HG02623 (cell line): ENCODE measurements at regions not wholly inside any gene's neighbourhood (a gene's known extent, or its start where the extent isn't known, plus 50 kb on each side); places are given as distances from the start of the nearest gene placed in this dataset.
"Not testable (repeated sequence)": the region's sequence is repeated elsewhere in the genome, so short reads cannot be mapped to it uniquely, and the experiment has no call there.

Experiments used
- ATAC-seq: cut with Tn5 transposase; IDR thresholded peaks from one replicate; pipeline ENCODE4 v1.9.1; 2021; ENCODE audit warnings: moderate library complexity; ENCODE audit not compliant: unreplicated experiment

GRCh38 chr6:56807326-56807988 lies 147.4 kb upstream of the BEND6 start:
- ATAC-seq, result no peak

DNA sequence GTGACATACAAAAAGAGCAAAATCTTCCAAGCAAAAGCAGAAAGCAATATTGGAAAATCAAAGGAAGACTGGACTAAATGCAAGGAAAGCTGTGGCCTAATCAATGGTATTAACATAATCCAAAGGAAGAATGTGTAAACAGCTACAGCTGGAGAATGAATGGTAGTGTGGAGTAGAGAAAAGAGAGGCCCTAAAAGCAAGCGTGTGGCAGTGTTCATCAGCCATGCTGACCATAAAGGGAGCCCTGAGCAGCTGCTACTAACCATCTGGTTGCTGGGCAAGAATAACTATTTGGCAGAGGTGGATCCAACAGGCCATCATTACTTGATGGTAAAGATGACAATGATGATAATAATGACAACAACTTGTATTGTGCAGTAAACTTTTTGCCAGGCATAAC lies 148.5 kb upstream of the BEND6 start:
- no peak for ATAC-seq

- ATAC-seq, result no peak
Measured at GRCh38 chr6:56804996-56805395, 149.9 kb upstream of the BEND6 start.

- no peak for ATAC-seq
Measured at GRCh38 chr6:56803594-56803993, 151.3 kb upstream of the BEND6 start.

- no peak for ATAC-seq
Measured at GRCh38 chr6:56802584-56802983, 152.3 kb upstream of the BEND6 start.

DNA sequence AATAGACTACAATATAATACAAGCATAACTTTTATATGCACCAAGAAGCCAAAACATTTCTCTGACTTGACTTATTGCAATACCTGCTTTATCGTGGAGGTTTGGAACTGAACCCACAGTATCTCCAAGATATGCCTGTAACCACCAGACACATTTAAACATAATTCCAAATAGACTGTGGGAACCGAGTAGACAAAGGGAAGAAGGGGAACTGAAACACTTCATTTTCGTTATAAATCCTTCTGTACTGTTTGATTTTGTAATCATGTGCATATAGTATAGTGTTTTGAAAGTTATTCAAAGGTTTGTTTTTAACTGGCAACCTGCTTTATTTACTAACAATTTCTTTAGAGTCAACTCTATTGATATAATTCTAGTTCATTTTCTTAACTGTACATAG lies 154.9 kb upstream of the BEND6 start:
- no peak for ATAC-seq

DNA sequence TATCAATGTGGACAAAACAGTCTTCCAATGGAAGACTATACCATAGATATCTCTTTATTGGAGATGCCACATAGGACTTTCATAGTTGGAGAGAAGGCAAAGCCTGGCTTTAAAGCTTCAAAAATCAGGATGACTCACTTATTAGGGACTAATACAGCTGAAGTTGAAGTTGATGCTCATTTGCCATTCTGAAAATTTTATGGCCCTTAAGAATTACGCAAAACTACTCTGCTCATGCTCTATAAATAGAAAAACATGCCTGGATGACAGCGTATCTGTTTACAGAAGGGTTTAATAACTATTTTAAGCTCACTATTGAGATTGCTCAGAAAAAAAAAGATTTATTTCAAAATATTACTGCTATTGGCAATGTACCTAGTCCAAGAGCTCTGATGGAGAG lies 155.5 kb upstream of the DST start:
- ATAC-seq, result no peak

DNA sequence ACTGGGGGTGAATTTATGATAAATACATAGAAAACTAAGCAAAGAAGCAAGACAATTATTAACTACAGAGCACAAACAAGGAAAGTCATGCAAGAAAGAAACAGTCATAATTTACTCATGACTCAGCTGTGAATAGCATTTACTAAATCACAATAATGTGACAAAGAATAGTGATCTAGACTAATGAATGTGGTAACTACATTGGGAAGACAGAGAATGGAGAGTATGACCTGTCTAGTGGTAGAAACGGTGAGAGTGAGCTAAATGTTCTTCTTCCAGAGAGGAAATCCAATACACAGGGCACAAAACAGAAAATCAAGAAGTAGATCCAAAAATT lies 153.5 kb upstream of the DST start:
- no peak for ATAC-seq

GRCh38 chr6:56795466-56796195 lies 152.9 kb upstream of the DST start:
- no peak for ATAC-seq

DNA sequence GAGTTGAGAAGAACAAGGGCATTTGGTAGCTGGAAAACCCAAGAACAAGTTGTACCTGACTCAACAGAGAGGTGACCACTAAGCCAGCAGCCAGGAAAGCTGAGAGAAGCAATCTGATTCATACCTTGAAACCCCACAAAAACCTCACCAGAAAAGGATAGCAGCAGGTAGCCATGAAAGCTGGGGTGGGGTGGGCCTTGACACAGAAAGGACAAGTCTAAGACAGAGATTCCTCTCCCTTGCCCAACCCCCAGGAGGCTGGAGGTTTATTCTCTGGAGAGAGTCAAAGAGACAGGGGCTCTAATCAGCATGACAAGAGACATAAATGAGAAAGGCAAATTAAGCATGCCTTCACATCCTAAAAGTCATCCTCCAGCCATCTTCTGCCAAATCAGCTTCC lies 151.7 kb upstream of the DST start:
- ATAC-seq, result no peak

- no peak for ATAC-seq
Measured at GRCh38 chr6:56793938-56794337, 151.2 kb upstream of the DST start.

- ATAC-seq, result no peak
Measured at GRCh38 chr6:56790414-56790813, 147.7 kb upstream of the DST start.

DNA sequence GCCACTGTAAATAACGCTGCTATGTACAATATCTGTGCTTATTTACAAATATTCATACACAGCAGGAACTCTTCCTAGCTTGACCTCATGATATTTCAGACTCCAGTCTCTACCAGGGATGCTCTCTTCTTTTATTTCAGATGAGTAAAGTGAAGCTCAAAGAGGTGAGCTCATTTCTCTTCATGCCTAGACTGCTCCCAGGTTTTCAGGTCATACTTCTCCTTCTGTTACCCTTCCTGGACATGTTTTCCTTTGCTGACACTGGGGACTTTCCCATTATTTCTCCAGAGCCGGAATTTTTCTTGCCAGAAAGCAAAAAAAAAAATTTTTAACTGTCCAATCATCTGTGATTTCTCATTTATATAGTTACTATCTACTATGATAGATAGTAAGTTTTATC lies 147.2 kb upstream of the DST start:
- ATAC-seq, result no peak

DNA sequence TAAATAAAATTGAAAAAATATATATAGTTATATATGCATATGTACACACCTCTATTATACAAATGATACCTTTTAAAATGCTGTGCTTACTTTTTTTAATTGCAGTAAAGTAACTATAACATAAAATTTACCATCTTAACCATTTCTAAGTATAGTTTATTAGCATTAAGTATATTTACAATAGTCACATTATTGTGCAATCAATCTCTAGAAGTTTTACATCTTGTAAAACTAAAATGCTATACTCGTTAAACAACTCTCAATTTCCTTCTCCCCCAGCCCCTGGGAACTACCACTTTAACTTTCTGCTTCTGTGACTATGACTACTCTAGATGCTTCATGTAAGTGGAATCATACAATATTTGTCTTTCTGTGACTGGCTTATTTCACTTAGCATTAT lies 146.7 kb upstream of the DST start:
- no peak for ATAC-seq

DNA sequence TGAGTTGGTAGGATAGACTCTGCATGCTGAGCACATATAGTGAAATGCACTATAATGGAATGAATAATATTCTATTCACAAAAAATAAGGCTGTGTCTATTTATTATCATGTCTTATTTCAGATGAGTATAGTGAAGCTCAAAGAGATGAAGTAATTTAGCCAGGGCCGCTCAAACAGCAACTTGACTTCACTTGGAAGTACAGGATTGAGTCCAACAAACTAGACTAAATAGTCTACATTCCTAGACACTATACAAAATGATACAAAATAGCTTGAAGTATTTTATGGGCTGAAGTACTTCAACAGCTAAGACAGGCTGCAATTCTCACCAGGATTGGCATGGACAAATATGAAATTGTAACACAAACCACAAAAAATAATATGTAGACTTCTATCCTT lies 144.5 kb upstream of the DST start:
- ATAC-seq, result no peak

DNA sequence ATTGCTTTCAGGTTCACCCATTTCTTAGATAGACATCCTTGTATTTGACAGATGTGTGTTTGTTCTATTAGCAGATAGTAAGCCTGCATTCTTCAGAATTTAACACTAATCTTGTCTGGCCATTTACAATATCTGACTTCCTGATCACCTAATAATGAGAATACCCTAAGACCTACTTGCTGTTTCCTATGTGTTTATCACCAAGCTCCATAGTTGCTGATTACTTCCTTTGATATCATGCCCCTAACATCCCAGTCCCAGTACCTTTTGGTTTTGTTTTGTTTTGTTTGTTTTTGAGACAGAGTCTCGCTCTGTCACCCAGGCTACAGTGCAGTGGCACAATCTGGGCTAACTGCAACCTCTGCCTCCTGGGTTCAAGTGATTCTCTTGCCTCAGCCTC lies 143.6 kb upstream of the DST start:
- no peak for ATAC-seq

GRCh38 chr6:56785536-56785935 lies 142.8 kb upstream of the DST start:
- ATAC-seq, result not testable (repeated sequence)

DNA sequence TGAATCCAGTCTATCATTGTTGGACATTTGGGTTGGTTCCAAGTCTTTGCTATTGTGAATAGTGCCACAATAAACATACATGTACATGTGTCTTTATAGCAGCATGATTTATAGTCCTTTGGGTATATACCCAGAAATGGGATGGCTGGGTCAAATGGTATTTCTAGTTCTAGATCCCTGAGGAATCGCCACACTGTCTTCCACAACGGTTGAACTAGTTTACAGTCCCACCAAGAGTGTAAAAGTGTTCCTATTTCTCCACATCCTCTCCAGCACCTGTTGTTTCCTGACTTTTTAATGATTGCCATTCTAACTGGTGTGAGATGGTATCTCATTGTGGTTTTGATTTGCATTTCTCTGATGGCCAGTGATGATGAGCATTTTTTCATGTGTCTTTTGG lies 137.4 kb upstream of the DST start:
- ATAC-seq, result not testable (repeated sequence)

- not testable (repeated sequence) for ATAC-seq
Measured at GRCh38 chr6:56778503-56778902, 135.8 kb upstream of the DST start.

DNA sequence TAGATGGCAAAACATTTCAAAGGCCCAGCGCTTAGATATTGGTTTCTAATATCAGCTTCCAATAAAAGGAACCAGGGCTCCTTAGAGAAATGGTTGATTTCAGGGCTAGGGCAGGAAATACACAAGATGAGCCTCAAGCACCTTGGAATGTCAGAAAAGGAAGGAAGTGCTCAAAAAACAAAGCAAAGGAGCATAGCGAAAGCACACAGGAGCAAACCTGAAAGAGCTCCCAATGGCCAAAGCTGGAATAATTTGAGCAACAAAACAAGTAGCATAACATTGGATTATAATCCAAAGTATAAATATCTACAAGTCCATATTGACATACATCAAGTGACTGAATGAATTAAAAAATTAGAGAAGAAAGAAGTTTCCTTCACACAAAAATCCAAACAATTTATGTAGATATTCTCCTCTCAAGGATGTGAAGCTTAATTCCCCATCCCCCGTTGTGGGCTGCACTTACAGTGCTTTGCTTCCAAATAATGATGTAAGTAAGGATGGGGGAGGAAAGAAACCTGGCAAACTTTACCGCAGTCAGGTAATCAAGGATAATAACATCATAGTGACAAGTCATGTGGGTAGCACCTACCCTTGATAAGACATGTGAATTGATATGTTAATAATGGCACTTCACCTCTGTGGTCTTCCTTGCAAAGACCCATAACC lies 132.9 kb upstream of the DST start:
- no peak for ATAC-seq

DNA sequence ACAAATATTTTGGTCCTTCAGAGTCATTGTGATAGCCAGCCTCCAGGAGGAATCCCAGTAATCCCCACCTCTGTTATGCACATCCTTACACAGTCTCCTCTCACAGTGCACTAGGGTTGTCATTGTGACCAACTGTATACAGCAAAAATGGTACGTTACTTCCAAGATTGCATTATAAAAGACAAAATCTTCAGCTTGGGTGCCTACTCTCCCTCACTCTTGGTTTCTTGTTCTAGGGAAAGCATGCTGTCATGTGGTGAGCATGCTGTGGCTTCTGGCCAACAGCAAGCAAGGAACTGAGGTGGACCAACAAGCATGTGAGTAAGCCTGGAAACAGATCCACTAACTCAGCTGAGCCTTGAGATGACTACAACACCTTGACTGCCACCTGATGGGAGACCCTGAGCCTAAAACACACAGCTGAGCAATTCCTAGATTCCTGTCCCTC lies 130.1 kb upstream of the DST start:
- no peak for ATAC-seq

GRCh38 chr6:56771929-56772607 lies 129.4 kb upstream of the DST start:
- no peak for ATAC-seq
